ENCODE measurements at regions not wholly inside any gene's neighbourhood (a gene's known extent, or its start where the extent isn't known, plus 50 kb on each side); places are given as distances from the start of the nearest gene placed in this dataset.

DNA sequence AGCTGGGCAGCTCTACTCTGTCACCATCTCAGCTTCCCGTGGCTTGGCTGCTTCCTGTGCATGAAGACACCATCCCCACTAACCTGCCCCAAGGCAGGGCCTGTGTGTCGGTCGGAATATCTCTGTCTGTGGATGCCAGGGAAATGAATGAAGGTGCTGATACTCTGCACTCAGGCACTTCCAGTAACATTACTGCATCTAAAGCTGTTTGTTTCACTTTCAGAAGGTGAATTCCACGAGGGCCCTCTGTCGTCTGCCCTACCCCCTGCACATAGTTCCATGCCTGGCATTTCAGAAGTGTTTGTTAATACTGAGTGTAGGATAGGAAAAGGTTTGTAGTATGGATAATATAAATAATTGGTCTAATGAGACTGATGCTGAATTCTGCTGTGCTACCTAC lies 114.7 kb upstream of the GMDS start:
- 83 to 86% methylated on average over 5 of the region's 5 CpGs for WGBS, 2 experiments (ENCODE audit: insufficient coverage in 1 of 2, insufficient read length in 1 of 2)
- H3K9ac ChIP-seq (ENCODE audit: extremely low read depth, low read length, poor library complexity, severe bottlenecking): no peak overlapping the region
- TF ChIP-seq, protein P1, sequence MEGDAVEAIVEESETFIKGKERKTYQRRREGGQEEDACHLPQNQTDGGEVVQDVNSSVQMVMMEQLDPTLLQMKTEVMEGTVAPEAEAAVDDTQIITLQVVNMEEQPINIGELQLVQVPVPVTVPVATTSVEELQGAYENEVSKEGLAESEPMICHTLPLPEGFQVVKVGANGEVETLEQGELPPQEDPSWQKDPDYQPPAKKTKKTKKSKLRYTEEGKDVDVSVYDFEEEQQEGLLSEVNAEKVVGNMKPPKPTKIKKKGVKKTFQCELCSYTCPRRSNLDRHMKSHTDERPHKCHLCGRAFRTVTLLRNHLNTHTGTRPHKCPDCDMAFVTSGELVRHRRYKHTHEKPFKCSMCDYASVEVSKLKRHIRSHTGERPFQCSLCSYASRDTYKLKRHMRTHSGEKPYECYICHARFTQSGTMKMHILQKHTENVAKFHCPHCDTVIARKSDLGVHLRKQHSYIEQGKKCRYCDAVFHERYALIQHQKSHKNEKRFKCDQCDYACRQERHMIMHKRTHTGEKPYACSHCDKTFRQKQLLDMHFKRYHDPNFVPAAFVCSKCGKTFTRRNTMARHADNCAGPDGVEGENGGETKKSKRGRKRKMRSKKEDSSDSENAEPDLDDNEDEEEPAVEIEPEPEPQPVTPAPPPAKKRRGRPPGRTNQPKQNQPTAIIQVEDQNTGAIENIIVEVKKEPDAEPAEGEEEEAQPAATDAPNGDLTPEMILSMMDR (conservative IDR thresholded peaks at IDR 0.05): no peak
- Mint-ChIP-seq H3K9me3 (peaks cover 2% of the 10 kb centered on the region), H3K36me3 (ENCODE audit: low read depth) (no peaks in the 10 kb centered on the region), H3K27me3 (ENCODE audit: insufficient read depth) (peaks cover 2% of the 10 kb centered on the region), H3K4me3 (no peak overlapping the region), H3K27ac (no peak overlapping the region), H3K4me1 (no peaks in the 10 kb centered on the region)
- H3K4me3 ChIP-seq (ENCODE audit: low read length): no peak overlapping the region
- H3K27ac ChIP-seq (ENCODE audit: low read depth, low read length): no peak overlapping the region
- DNase-seq: no peak
- H3K27me3 ChIP-seq (ENCODE audit: control insufficient read depth, insufficient read depth, low read length, poor library complexity, severe bottlenecking): no peaks in the 10 kb centered on the region
- no peaks in the 10 kb centered on the region for H3K36me3 ChIP-seq (ENCODE audit: control insufficient read depth, insufficient read depth, low read length)
- H3K9me3 ChIP-seq (ENCODE audit: control insufficient read depth, low read length): no peaks in the 10 kb centered on the region
- no peaks in the 10 kb centered on the region for H3K4me1 ChIP-seq (ENCODE audit: control insufficient read depth, insufficient read depth, low read length)

DNA sequence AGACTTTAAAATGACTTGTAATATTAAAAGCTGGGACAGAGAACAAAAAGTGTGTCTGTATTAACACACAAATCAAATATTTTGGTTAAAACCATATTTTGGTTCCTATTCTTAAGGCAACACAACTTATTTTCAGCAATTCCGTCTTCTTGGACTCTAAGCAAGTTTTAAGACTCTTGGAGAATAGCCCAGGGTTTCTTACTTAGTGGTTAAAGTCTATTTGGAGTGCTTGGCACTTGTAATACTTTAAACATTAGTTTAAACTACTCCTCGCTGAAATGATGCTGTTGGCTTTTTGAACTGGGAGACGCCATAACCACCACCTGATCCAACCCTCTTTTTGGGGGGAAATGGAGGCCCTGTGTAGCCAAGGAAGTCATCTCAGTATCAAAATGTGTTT lies 109.7 kb upstream of the GMDS start:
- Histone ChIP-seq H3K27ac (ENCODE audit: low read depth, low read length) (no peak overlapping the region), H3K36me3 (ENCODE audit: control insufficient read depth, insufficient read depth, low read length) (no peaks in the 10 kb centered on the region), H3K4me3 (ENCODE audit: low read length) (no peak overlapping the region), H3K9ac (ENCODE audit: extremely low read depth, low read length, poor library complexity, severe bottlenecking) (no peak overlapping the region), H3K4me1 (ENCODE audit: control insufficient read depth, insufficient read depth, low read length) (peaks cover 6% of the 10 kb centered on the region), H3K27me3 (ENCODE audit: control insufficient read depth, insufficient read depth, low read length, poor library complexity, severe bottlenecking) (no peaks in the 10 kb centered on the region), H3K9me3 (ENCODE audit: control insufficient read depth, low read length) (no peaks in the 10 kb centered on the region)
- Mint-ChIP-seq H3K36me3 (ENCODE audit: low read depth) (no peaks in the 10 kb centered on the region), H3K27me3 (ENCODE audit: insufficient read depth) (peaks cover 2% of the 10 kb centered on the region), H3K4me3 (no peak overlapping the region), H3K4me1 (peaks cover 20% of the 10 kb centered on the region), H3K9me3 (no peaks in the 10 kb centered on the region), H3K27ac (no peak overlapping the region)
- DNase-seq: no peak
- 94 to 100% methylated on average over 1 to 3 of the region's 3 CpGs for whole genome bisulfite sequencing, 2 experiments (ENCODE audit: insufficient coverage in 1 of 2, insufficient read length in 1 of 2)
- TF ChIP-seq, protein P1 (conservative IDR thresholded peaks at IDR 0.05): no peak

DNA sequence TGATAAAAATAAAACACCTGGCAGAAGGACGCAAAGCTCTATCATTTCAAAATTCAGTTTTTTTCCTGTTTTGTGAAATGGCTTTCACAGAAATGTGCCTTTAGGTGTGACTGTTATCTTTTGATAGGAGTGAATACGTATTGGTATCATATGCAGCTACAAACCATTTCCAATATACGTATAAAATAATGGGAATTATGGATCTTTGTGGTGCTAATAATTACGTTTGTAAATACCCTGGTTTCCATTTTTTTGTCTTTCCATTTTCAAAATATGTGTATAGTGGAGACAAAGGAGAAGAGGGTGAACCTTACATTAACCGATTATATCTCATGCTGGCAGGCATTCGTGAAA lies 108.7 kb upstream of the GMDS start:
- Mint-ChIP-seq H3K27me3 (ENCODE audit: insufficient read depth) (peaks cover 2% of the 10 kb centered on the region), H3K4me1 (peaks cover 20% of the 10 kb centered on the region), H3K27ac (no peak overlapping the region), H3K9me3 (no peaks in the 10 kb centered on the region), H3K4me3 (no peak overlapping the region), H3K36me3 (ENCODE audit: low read depth) (no peaks in the 10 kb centered on the region)
- no peak for DNase-seq
- 61 to 80% methylated on average over 1 to 4 of the region's 6 CpGs for WGBS, 2 experiments (ENCODE audit: insufficient coverage in 1 of 2, insufficient read length in 1 of 2)
- Histone ChIP-seq H3K4me3 (ENCODE audit: low read length) (no peak overlapping the region), H3K27ac (ENCODE audit: low read depth, low read length) (no peak overlapping the region), H3K9me3 (ENCODE audit: control insufficient read depth, low read length) (no peaks in the 10 kb centered on the region), H3K27me3 (ENCODE audit: control insufficient read depth, insufficient read depth, low read length, poor library complexity, severe bottlenecking) (no peaks in the 10 kb centered on the region), H3K9ac (ENCODE audit: extremely low read depth, low read length, poor library complexity, severe bottlenecking) (no peak overlapping the region), H3K4me1 (ENCODE audit: control insufficient read depth, insufficient read depth, low read length) (peaks cover 6% of the 10 kb centered on the region), H3K36me3 (ENCODE audit: control insufficient read depth, insufficient read depth, low read length) (no peaks in the 10 kb centered on the region)
- TF ChIP-seq, protein P1 (conservative IDR thresholded peaks at IDR 0.05): no peak

All from endodermal cell (in vitro differentiated cells).